Keratinocyte (primary cell): ENCODE measurements at regions not wholly inside any gene's neighbourhood (a gene's known extent, or its start where the extent isn't known, plus 50 kb on each side); places are given as distances from the start of the nearest gene placed in this dataset.

Experiments used
- CTCF ChIP-seq, 3 experiments: IDR thresholded peaks in 1 of 3; conservative IDR thresholded peaks in 1 of 3; optimal IDR thresholded peaks in 1 of 3; 2 replicates in 2 of 3; 3 replicates in 1 of 3; pipeline versions ENCODE3 to v1.5.1; 2011; ENCODE audit warnings: low read length in 3 of 3, mild to moderate bottlenecking in 3 of 3, moderate library complexity in 2 of 3, control low read depth in 1 of 3, inconsistent platforms in 1 of 3; ENCODE audit not compliant: insufficient read depth in 2 of 3; ENCODE audit errors: extremely low read depth in 1 of 3
- EZH2 ChIP-seq: IDR thresholded peaks from one replicate; pipeline ENCODE4 v1.6.1; 2012; ENCODE audit warnings: inconsistent platforms, mild to moderate bottlenecking, low read length, moderate library complexity

GRCh38 chr6:135686784-135687301 is 164.7 kb upstream of the PDE7B start:
- TF ChIP-seq CTCF (optimal IDR thresholded peaks at IDR 0.05 in 1 of 3, IDR thresholded peaks at IDR 0.05 in 1 of 3, conservative IDR thresholded peaks at IDR 0.05 in 1 of 3; ENCODE audit: extremely low read depth in 1 of 3, insufficient read depth in 2 of 3, low read length in 3 of 3) = no peak
- no peak for TF ChIP-seq EZH2
